Hindlimb muscle (tissue), 1 donor: ENCODE measurements at regions not wholly inside any gene's neighbourhood (a gene's known extent, or its start where the extent isn't known, plus 50 kb on each side); places are given as distances from the start of the nearest gene placed in this dataset.
"Not testable (repeated sequence)": the region's sequence is repeated elsewhere in the genome, so short reads cannot be mapped to it uniquely, and the experiment has no call there.

Experiments used
- DNase-seq: peaks from one replicate; pipeline ENCODE4 v3.0.0-alpha.2; 2013

- DNase-seq: no peak
Observed at GRCh38 chr2:395886-396285, 108.0 kb upstream of the ALKAL2 start.

GRCh38 chr2:393711-394696 lies 106.1 kb upstream of the ALKAL2 start:
- DNase-seq: no peak

GRCh38 chr2:392926-393280 lies 105.0 kb upstream of the ALKAL2 start:
- no peak for DNase-seq

- no peak for DNase-seq
Observed at GRCh38 chr2:392181-392925, 104.5 kb upstream of the ALKAL2 start.

GRCh38 chr2:391696-392095 lies 103.8 kb upstream of the ALKAL2 start:
- DNase-seq: no peak

- DNase-seq: no peak
Observed at GRCh38 chr2:390959-391358, 103.1 kb upstream of the ALKAL2 start.

GRCh38 chr2:389985-390384 lies 102.1 kb upstream of the ALKAL2 start:
- DNase-seq: not testable (repeated sequence)

- not testable (repeated sequence) for DNase-seq
Observed at GRCh38 chr2:388752-389151, 100.9 kb upstream of the ALKAL2 start.

- no peak for DNase-seq
Observed at GRCh38 chr2:387980-388421, 100.1 kb upstream of the ALKAL2 start.

- no peak for DNase-seq
Observed at GRCh38 chr2:386406-387103, 98.7 kb upstream of the ALKAL2 start.

GRCh38 chr2:385785-386184 lies 97.9 kb upstream of the ALKAL2 start:
- no peak for DNase-seq

- DNase-seq: no peak
Observed at GRCh38 chr2:385061-385460, 97.2 kb upstream of the ALKAL2 start.

GRCh38 chr2:383888-384287 lies 96.0 kb upstream of the ALKAL2 start:
- no peak for DNase-seq

- no peak for DNase-seq
Observed at GRCh38 chr2:383178-383577, 95.3 kb upstream of the ALKAL2 start.

- DNase-seq: no peak
Observed at GRCh38 chr2:382728-383022, 94.8 kb upstream of the ALKAL2 start.

- no peak for DNase-seq
Observed at GRCh38 chr2:381941-382727, 94.2 kb upstream of the ALKAL2 start.

GRCh38 chr2:381181-381580 lies 93.3 kb upstream of the ALKAL2 start:
- DNase-seq: no peak

GRCh38 chr2:380772-381171 lies 92.9 kb upstream of the ALKAL2 start:
- DNase-seq: no peak

- no peak for DNase-seq
Observed at GRCh38 chr2:380221-380620, 92.3 kb upstream of the ALKAL2 start.

GRCh38 chr2:379778-380177 lies 91.9 kb upstream of the ALKAL2 start:
- no peak for DNase-seq

- DNase-seq: no peak
Observed at GRCh38 chr2:378364-378763, 90.5 kb upstream of the ALKAL2 start.

GRCh38 chr2:377414-377813 lies 89.5 kb upstream of the ALKAL2 start:
- no peak for DNase-seq

- DNase-seq: no peak
Observed at GRCh38 chr2:375956-376307, 88.0 kb upstream of the ALKAL2 start.
